Nephron (organoid): ENCODE measurements at regions not wholly inside any gene's neighbourhood (a gene's known extent, or its start where the extent isn't known, plus 50 kb on each side); places are given as distances from the start of the nearest gene placed in this dataset.

Source experiments
- H3K27ac Mint-ChIP-seq, 3 experiments: 2 replicates each; pipeline ENCODE4 v1.8.0; 2020; ENCODE audit warnings: mixed read lengths in 3 of 3, mild to moderate bottlenecking in 2 of 3, moderate library complexity in 1 of 3
- H3K27me3 Mint-ChIP-seq: 2 replicates; pipeline ENCODE4 v1.8.0; 2021; ENCODE audit warnings: low read depth, mild to moderate bottlenecking, moderate library complexity, mixed read lengths
- H3K36me3 Mint-ChIP-seq: 2 replicates; pipeline ENCODE4 v1.8.0; 2020; ENCODE audit warnings: low read depth, mixed read lengths
- H3K4me1 Mint-ChIP-seq: 2 replicates; pipeline ENCODE4 v1.8.0; 2020; ENCODE audit warnings: mixed read lengths
- H3K4me3 Mint-ChIP-seq, 3 experiments: 2 replicates each; pipeline ENCODE4 v1.8.0; 2020; ENCODE audit warnings: mild to moderate bottlenecking in 3 of 3, mixed read lengths in 3 of 3, moderate library complexity in 2 of 3
- H3K9me3 Mint-ChIP-seq: 2 replicates; pipeline ENCODE4 v1.8.0; 2020; ENCODE audit warnings: mixed read lengths
- TF ChIP-seq, protein P1 (sequence below), 3 experiments: fragments of 200-600 bp; sonication (generic); IDR thresholded peaks; one replicate each; pipeline ENCODE4 v1.5.0; 2021; ENCODE audit warnings: antibody characterized with exemption in 3 of 3; ENCODE audit not compliant: unreplicated experiment in 3 of 3

DNA sequence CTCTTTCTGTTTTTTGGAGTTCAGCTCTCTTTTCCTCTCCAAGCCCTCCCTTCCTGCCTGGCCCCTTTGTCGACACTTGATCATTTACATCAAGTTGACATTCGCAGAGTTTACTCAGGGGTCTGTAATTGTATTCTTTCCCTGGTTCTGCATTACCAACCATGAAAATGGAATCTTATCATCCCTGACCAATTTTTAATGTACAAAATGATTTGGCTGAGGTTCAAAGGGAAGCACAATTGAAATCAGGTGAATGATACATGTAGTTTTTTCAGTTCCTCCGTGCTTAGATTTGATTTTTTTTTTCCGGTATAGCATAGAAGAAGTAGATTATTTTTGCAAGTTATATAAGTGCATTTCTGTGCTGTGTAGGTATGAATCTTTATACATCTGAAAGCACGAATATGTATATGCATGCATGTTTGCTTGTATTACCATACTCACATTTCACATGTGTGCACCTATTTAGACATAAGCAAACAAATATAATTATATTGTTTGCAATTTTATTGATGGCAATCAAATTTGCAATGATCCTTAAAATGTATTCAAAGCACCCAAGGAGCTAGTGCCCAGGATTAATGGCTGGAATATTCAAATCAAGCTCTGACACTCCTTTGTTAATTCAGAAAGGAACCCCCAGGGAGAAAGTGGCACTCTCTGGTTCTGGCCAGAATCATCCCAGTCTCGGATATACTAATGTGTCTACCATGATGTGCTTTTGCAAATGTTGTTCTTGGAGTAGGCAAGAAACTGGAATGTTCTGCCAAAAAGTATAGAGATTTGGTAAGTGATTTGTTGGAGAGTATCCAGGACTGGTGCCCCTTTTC is 189.3 kb downstream of the VRK1 start:
- H3K27ac Mint-ChIP-seq = no peak overlapping the region
- H3K27me3 Mint-ChIP-seq = peaks cover 7% of the 10 kb centered on the region
- H3K4me3 Mint-ChIP-seq = no peak overlapping the region
- peaks cover 4% of the 10 kb centered on the region for H3K4me1 Mint-ChIP-seq
- H3K36me3 Mint-ChIP-seq = no peaks in the 10 kb centered on the region
- TF ChIP-seq, protein P1, sequence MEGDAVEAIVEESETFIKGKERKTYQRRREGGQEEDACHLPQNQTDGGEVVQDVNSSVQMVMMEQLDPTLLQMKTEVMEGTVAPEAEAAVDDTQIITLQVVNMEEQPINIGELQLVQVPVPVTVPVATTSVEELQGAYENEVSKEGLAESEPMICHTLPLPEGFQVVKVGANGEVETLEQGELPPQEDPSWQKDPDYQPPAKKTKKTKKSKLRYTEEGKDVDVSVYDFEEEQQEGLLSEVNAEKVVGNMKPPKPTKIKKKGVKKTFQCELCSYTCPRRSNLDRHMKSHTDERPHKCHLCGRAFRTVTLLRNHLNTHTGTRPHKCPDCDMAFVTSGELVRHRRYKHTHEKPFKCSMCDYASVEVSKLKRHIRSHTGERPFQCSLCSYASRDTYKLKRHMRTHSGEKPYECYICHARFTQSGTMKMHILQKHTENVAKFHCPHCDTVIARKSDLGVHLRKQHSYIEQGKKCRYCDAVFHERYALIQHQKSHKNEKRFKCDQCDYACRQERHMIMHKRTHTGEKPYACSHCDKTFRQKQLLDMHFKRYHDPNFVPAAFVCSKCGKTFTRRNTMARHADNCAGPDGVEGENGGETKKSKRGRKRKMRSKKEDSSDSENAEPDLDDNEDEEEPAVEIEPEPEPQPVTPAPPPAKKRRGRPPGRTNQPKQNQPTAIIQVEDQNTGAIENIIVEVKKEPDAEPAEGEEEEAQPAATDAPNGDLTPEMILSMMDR (IDR thresholded peaks at IDR 0.05; ENCODE audit: unreplicated experiment in 3 of 3) = no peak
- H3K9me3 Mint-ChIP-seq = no peaks in the 10 kb centered on the region

DNA sequence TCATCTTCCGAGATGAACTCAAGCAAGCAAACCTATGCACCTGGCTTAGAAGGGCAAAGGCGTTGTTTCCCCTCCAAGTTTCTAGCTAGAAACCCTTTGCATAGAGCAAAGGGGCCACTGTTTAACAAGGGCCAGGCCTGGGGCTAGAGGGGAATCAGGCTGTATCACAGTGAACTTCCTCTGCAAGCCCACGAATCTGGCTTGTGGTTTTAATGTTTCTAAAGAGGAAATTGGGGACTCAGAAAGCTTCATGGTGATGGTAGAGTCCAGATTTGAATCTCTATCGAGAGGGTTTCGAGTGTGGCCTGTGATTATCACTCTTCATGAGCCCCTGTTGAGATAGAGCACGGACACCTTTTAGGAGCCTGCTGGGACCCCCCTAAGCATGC is 189.9 kb downstream of the VRK1 start:
- peaks cover 7% of the 10 kb centered on the region for H3K27me3 Mint-ChIP-seq
- H3K9me3 Mint-ChIP-seq = no peaks in the 10 kb centered on the region
- no peaks in the 10 kb centered on the region for H3K36me3 Mint-ChIP-seq
- H3K27ac Mint-ChIP-seq = no peak overlapping the region
- TF ChIP-seq, protein P1 (IDR thresholded peaks at IDR 0.05; ENCODE audit: unreplicated experiment in 3 of 3) = no peak
- H3K4me3 Mint-ChIP-seq = no peak overlapping the region
- H3K4me1 Mint-ChIP-seq = peaks cover 4% of the 10 kb centered on the region

DNA sequence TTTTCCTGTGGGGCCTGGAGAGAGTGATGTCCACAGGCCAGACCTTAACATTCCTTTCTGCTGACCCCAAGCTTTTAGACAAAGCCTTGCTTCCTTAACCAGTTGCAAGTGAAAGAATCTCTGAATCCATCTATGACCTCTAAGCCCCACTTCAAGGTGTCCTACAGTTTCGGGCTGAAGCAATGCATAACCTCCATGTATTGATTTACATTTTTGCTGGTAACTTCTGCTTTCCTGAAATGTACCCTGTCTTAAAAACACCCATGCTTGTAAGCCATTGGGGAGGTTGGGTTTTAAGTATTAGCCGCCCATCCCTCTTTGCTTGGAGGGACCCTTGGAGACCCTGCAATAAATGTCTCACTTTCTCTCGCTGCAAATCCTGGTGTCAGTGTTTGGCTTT is 190.6 kb downstream of the VRK1 start:
- Mint-ChIP-seq H3K36me3 (no peaks in the 10 kb centered on the region), H3K9me3 (no peaks in the 10 kb centered on the region), H3K27me3 (peaks cover 10% of the 10 kb centered on the region), H3K4me1 (peaks cover 4% of the 10 kb centered on the region), H3K27ac (no peak overlapping the region), H3K4me3 (no peak overlapping the region)
- TF ChIP-seq, protein P1 (IDR thresholded peaks at IDR 0.05; ENCODE audit: unreplicated experiment in 3 of 3) = no peak

DNA sequence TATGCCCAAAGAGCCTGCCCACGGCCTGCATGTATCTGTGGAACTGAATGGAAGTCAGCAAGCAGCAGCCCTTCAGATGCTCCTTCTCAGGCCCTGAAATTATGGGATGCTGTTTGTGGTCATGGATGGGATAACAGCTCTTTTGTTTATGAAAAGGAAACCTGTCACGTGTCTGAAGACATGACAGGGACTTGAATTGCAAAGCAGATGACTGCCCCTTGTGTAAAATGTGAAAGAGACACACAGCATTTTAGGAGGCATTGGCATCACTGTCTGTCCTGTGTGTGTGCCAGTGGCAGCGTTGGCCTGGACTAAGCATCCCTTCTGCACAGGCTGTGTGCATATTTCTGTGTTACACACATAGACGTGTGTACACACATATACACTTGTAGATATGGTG is 192.1 kb downstream of the VRK1 start:
- H3K27me3 Mint-ChIP-seq = peaks cover 16% of the 10 kb centered on the region
- no peaks in the 10 kb centered on the region for H3K9me3 Mint-ChIP-seq
- no peaks in the 10 kb centered on the region for H3K36me3 Mint-ChIP-seq
- no peak overlapping the region for H3K4me3 Mint-ChIP-seq
- peaks cover 4% of the 10 kb centered on the region for H3K4me1 Mint-ChIP-seq
- H3K27ac Mint-ChIP-seq = no peak overlapping the region
- TF ChIP-seq, protein P1 (IDR thresholded peaks at IDR 0.05; ENCODE audit: unreplicated experiment in 3 of 3) = no peak

DNA sequence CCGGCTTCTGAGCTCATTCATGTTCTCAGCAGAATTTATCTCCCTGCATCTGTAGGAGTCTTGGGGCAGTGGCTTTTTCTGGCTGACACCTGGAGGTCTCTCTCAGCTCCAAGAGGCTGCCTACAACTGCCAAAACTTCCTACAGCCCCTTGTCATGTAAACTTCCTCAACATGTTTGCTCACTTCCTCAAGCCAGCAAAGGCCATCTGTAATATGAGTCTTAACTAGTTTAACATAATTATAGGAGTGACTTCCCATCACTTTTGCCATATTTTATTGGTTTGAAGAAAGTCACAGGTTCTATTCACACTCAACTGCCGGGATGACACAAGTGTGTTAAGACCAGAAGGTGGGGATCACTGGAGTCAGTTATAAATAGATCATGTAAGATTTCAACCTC is 194.0 kb downstream of the VRK1 start:
- Mint-ChIP-seq H3K9me3 (no peaks in the 10 kb centered on the region), H3K36me3 (no peaks in the 10 kb centered on the region), H3K27me3 (peaks cover 22% of the 10 kb centered on the region), H3K27ac (no peak overlapping the region), H3K4me3 (no peak overlapping the region), H3K4me1 (peaks cover 2% of the 10 kb centered on the region)
- TF ChIP-seq, protein P1 (IDR thresholded peaks at IDR 0.05; ENCODE audit: unreplicated experiment in 3 of 3) = no peak

DNA sequence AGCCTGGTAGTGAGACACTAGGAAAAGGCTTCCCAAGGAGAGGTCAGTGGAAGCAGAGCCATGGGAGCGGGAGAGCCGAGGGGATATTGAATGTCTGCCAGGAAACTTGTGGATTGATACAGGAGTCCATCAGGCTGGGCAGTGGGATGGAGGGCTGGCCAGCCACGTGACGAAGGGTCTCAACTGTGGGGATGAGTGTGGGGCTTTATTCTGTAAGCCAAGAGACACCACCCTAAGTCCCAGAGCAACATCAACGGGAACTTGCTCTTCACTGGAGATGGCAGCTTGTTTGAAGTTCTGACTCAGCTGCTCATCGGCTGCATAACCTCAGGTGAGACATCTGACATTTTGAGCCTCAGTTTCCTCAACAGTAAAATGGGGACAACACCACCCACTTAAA is 197.8 kb downstream of the VRK1 start:
- H3K36me3 Mint-ChIP-seq = no peaks in the 10 kb centered on the region
- no peak overlapping the region for H3K4me3 Mint-ChIP-seq
- TF ChIP-seq, protein P1 (IDR thresholded peaks at IDR 0.05; ENCODE audit: unreplicated experiment in 3 of 3) = no peak
- peaks cover 19% of the 10 kb centered on the region for H3K27me3 Mint-ChIP-seq
- H3K9me3 Mint-ChIP-seq = no peaks in the 10 kb centered on the region
- no peaks in the 10 kb centered on the region for H3K4me1 Mint-ChIP-seq
- H3K27ac Mint-ChIP-seq = no peak overlapping the region
